ENCODE measurements at regions not wholly inside any gene's neighbourhood (a gene's known extent, or its start where the extent isn't known, plus 50 kb on each side); places are given as distances from the start of the nearest gene placed in this dataset.

- Histone ChIP-seq H3K27me3 (ENCODE audit: insufficient read depth, poor library complexity, severe bottlenecking) (peaks cover 3% of the 10 kb centered on the region), H3K27ac (replicated peaks) (no peak overlapping the region), H3K4me3 (replicated peaks; ENCODE audit: insufficient read depth, low read length) (no peak overlapping the region)
- DNase-seq (ENCODE audit: low read depth in 1 of 2, low spot score in 1 of 2): no peak
- TF ChIP-seq GABPA (IDR thresholded peaks at IDR 0.05; ENCODE audit: low read depth): no peak
- TF ChIP-seq REST (IDR thresholded peaks at IDR 0.05; ENCODE audit: insufficient replicate concordance, low read depth): no peak
- no peak for TF ChIP-seq SPI1 (IDR thresholded peaks at IDR 0.05; ENCODE audit: borderline replicate concordance, low read depth)
- TF ChIP-seq CTCF (IDR thresholded peaks at IDR 0.05; ENCODE audit: insufficient read depth, low read length): no peak
- no peak for TF ChIP-seq POLR2AphosphoS5 (IDR thresholded peaks at IDR 0.05; ENCODE audit: low read depth)
These were observed 68.6 kb upstream of the QRFPR start for GRCh38 chr4:121449416-121449815.

- no peak overlapping the region for H3K27ac ChIP-seq (replicated peaks)
- DNase-seq (ENCODE audit: low read depth in 1 of 2, low spot score in 1 of 2): no peak
- no peaks in the 10 kb centered on the region for H3K27me3 ChIP-seq (ENCODE audit: insufficient read depth, poor library complexity, severe bottlenecking)
- TF ChIP-seq POLR2AphosphoS5 (IDR thresholded peaks at IDR 0.05; ENCODE audit: low read depth) (no peak), GABPA (IDR thresholded peaks at IDR 0.05; ENCODE audit: low read depth) (no peak), SPI1 (IDR thresholded peaks at IDR 0.05; ENCODE audit: borderline replicate concordance, low read depth) (no peak), CTCF (IDR thresholded peaks at IDR 0.05; ENCODE audit: insufficient read depth, low read length) (no peak), REST (IDR thresholded peaks at IDR 0.05; ENCODE audit: insufficient replicate concordance, low read depth) (no peak)
- H3K4me3 ChIP-seq (replicated peaks; ENCODE audit: insufficient read depth, low read length): no peak overlapping the region
These were observed 67.4 kb upstream of the QRFPR start for GRCh38 chr4:121448231-121448630.

GRCh38 chr4:121439669-121440068, 58.9 kb upstream of the QRFPR start:
- Histone ChIP-seq H3K27me3 (ENCODE audit: insufficient read depth, poor library complexity, severe bottlenecking) (no peaks in the 10 kb centered on the region), H3K4me3 (replicated peaks; ENCODE audit: insufficient read depth, low read length) (no peak overlapping the region), H3K27ac (replicated peaks) (no peak overlapping the region)
- TF ChIP-seq SPI1 (IDR thresholded peaks at IDR 0.05; ENCODE audit: borderline replicate concordance, low read depth): no peak
- TF ChIP-seq POLR2AphosphoS5 (IDR thresholded peaks at IDR 0.05; ENCODE audit: low read depth): no peak
- no peak for TF ChIP-seq GABPA (IDR thresholded peaks at IDR 0.05; ENCODE audit: low read depth)
- TF ChIP-seq CTCF (IDR thresholded peaks at IDR 0.05; ENCODE audit: insufficient read depth, low read length): no peak
- no peak for TF ChIP-seq REST (IDR thresholded peaks at IDR 0.05; ENCODE audit: insufficient replicate concordance, low read depth)
- no peak for DNase-seq (ENCODE audit: low read depth in 1 of 2, low spot score in 1 of 2)

All from HL-60 (cell line).